HEK293 (cell line): ENCODE measurements at regions not wholly inside any gene's neighbourhood (a gene's known extent, or its start where the extent isn't known, plus 50 kb on each side); places are given as distances from the start of the nearest gene placed in this dataset.

Experiments
- SALL2 ChIP-seq: fragments of 450-650 bp; formaldehyde crosslinking; IDR thresholded peaks from 2 replicates; pipeline ENCODE4 v1.5.0; 2017; ENCODE audit warnings: missing biosample characterization, mild to moderate bottlenecking, missing genetic modification characterization, borderline replicate concordance
- YY1 ChIP-seq: fragments of 450-650 bp; formaldehyde crosslinking; IDR thresholded peaks from 2 replicates; pipeline ENCODE4 v1.5.1; 2018; ENCODE audit warnings: missing biosample characterization, missing genetic modification characterization
- ZNF157 ChIP-seq: fragments of 450-650 bp; formaldehyde crosslinking; IDR thresholded peaks from 2 replicates; pipeline ENCODE4 v1.5.1; 2016; ENCODE audit warnings: missing biosample characterization, missing genetic modification characterization
- ZNF274 ChIP-seq, 2 experiments: fragments of 200-500 bp in 1 of 2; fragments of 450-650 bp in 1 of 2; sonication (Bioruptor generic) in 1 of 2; formaldehyde crosslinking in 1 of 2; IDR thresholded peaks; 2 replicates each; pipeline versions ENCODE4 v1.5.1 to v1.6.1; 2014 to 2016; ENCODE audit warnings: borderline replicate concordance in 1 of 2, inconsistent platforms in 1 of 2, low read length in 1 of 2, missing biosample characterization in 1 of 2, missing genetic modification characterization in 1 of 2
- TF ChIP-seq, protein P1 (sequence below): fragments of 450-650 bp; formaldehyde crosslinking; IDR thresholded peaks from 2 replicates; pipeline ENCODE4 v1.5.1; 2016; ENCODE audit warnings: missing biosample characterization, missing genetic modification characterization
- TF ChIP-seq, protein P2 (sequence below): fragments of 450-650 bp; formaldehyde crosslinking; IDR thresholded peaks from 2 replicates; pipeline ENCODE4 v1.5.1; 2016; ENCODE audit warnings: missing biosample characterization, missing genetic modification characterization
- TF ChIP-seq, protein P3 (sequence below): fragments of 450-650 bp; formaldehyde crosslinking; IDR thresholded peaks from 2 replicates; pipeline ENCODE4 v1.5.1; 2016; ENCODE audit warnings: missing biosample characterization, missing genetic modification characterization
- TF ChIP-seq, protein P4 (sequence below): fragments of 450-650 bp; formaldehyde crosslinking; IDR thresholded peaks from 2 replicates; pipeline ENCODE4 v1.5.1; 2017; ENCODE audit warnings: missing biosample characterization, missing genetic modification characterization

DNA sequence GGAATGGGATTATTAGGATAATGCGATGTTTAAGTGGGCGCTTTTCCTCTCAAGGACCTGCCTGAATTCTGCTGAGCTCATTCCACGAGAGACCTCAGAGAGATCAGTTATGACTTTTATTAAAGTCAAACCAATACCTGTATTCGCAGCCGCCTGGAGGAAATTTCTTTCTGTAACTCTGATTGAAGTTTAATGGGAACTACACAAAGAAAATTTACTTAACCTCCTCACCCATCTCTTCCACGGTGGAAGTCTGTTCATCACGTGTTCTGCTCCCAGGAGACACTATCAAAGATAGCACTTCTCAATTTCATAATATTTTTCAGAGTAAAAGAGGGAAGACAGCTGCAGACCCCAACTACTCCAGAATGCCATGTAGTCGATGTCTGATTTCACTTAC is 334.7 kb upstream of the POU3F1 start:
- TF ChIP-seq, protein P1, sequence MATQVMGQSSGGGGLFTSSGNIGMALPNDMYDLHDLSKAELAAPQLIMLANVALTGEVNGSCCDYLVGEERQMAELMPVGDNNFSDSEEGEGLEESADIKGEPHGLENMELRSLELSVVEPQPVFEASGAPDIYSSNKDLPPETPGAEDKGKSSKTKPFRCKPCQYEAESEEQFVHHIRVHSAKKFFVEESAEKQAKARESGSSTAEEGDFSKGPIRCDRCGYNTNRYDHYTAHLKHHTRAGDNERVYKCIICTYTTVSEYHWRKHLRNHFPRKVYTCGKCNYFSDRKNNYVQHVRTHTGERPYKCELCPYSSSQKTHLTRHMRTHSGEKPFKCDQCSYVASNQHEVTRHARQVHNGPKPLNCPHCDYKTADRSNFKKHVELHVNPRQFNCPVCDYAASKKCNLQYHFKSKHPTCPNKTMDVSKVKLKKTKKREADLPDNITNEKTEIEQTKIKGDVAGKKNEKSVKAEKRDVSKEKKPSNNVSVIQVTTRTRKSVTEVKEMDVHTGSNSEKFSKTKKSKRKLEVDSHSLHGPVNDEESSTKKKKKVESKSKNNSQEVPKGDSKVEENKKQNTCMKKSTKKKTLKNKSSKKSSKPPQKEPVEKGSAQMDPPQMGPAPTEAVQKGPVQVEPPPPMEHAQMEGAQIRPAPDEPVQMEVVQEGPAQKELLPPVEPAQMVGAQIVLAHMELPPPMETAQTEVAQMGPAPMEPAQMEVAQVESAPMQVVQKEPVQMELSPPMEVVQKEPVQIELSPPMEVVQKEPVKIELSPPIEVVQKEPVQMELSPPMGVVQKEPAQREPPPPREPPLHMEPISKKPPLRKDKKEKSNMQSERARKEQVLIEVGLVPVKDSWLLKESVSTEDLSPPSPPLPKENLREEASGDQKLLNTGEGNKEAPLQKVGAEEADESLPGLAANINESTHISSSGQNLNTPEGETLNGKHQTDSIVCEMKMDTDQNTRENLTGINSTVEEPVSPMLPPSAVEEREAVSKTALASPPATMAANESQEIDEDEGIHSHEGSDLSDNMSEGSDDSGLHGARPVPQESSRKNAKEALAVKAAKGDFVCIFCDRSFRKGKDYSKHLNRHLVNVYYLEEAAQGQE (tag by site-specific recombination): no peak
- TF ChIP-seq, protein P2, sequence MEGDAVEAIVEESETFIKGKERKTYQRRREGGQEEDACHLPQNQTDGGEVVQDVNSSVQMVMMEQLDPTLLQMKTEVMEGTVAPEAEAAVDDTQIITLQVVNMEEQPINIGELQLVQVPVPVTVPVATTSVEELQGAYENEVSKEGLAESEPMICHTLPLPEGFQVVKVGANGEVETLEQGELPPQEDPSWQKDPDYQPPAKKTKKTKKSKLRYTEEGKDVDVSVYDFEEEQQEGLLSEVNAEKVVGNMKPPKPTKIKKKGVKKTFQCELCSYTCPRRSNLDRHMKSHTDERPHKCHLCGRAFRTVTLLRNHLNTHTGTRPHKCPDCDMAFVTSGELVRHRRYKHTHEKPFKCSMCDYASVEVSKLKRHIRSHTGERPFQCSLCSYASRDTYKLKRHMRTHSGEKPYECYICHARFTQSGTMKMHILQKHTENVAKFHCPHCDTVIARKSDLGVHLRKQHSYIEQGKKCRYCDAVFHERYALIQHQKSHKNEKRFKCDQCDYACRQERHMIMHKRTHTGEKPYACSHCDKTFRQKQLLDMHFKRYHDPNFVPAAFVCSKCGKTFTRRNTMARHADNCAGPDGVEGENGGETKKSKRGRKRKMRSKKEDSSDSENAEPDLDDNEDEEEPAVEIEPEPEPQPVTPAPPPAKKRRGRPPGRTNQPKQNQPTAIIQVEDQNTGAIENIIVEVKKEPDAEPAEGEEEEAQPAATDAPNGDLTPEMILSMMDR (tag by site-specific recombination): no peak
- TF ChIP-seq, protein P3, sequence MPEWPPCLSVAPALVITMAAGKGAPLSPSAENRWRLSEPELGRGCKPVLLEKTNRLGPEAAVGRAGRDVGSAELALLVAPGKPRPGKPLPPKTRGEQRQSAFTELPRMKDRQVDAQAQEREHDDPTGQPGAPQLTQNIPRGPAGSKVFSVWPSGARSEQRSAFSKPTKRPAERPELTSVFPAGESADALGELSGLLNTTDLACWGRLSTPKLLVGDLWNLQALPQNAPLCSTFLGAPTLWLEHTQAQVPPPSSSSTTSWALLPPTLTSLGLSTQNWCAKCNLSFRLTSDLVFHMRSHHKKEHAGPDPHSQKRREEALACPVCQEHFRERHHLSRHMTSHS (tag by site-specific recombination): no peak
- TF ChIP-seq SALL2 (tag by site-specific recombination): no peak
- TF ChIP-seq ZNF274 (IDR thresholded peaks at IDR 0.05; ENCODE audit: low read length): no peak
- no peak for TF ChIP-seq ZNF274 (tag by site-specific recombination; IDR thresholded peaks at IDR 0.05; ENCODE audit: borderline replicate concordance)
- TF ChIP-seq ZNF157 (tag by site-specific recombination): no peak
- no peak for TF ChIP-seq YY1 (tag by site-specific recombination)
- TF ChIP-seq, protein P4, sequence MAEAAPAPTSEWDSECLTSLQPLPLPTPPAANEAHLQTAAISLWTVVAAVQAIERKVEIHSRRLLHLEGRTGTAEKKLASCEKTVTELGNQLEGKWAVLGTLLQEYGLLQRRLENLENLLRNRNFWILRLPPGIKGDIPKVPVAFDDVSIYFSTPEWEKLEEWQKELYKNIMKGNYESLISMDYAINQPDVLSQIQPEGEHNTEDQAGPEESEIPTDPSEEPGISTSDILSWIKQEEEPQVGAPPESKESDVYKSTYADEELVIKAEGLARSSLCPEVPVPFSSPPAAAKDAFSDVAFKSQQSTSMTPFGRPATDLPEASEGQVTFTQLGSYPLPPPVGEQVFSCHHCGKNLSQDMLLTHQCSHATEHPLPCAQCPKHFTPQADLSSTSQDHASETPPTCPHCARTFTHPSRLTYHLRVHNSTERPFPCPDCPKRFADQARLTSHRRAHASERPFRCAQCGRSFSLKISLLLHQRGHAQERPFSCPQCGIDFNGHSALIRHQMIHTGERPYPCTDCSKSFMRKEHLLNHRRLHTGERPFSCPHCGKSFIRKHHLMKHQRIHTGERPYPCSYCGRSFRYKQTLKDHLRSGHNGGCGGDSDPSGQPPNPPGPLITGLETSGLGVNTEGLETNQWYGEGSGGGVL (tag by site-specific recombination): no peak
